HG03432 (cell line): ENCODE measurements at regions not wholly inside any gene's neighbourhood (a gene's known extent, or its start where the extent isn't known, plus 50 kb on each side); places are given as distances from the start of the nearest gene placed in this dataset.
"Not testable (repeated sequence)": the region's sequence is repeated elsewhere in the genome, so short reads cannot be mapped to it uniquely, and the experiment has no call there.

Experiments
- ATAC-seq: cut with Tn5 transposase; IDR thresholded peaks from one replicate; pipeline ENCODE4 v1.9.1; 2021; ENCODE audit warnings: mild to moderate bottlenecking, moderate library complexity; ENCODE audit not compliant: unreplicated experiment

DNA sequence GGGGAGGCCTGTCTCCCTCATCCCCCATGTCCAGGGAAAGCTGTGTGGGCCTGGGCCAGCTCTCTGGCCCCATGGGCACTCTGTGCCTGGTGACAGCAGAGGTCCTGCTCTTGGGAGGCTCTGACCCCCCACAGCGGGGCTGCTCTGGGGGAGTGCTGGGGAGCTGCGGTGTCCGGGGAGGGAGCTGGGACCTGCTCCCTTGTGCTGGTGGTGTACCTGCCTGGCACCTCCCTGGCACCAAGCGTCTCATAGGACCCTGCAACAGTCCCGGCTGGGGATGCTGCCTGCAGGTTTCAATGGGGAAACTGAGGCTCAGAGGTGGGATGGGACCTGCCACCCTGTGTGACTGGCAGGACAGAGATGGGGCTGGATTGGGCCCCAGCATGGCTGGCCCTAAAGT is 111.3 kb downstream of the KIF26A start:
- no peak for ATAC-seq

DNA sequence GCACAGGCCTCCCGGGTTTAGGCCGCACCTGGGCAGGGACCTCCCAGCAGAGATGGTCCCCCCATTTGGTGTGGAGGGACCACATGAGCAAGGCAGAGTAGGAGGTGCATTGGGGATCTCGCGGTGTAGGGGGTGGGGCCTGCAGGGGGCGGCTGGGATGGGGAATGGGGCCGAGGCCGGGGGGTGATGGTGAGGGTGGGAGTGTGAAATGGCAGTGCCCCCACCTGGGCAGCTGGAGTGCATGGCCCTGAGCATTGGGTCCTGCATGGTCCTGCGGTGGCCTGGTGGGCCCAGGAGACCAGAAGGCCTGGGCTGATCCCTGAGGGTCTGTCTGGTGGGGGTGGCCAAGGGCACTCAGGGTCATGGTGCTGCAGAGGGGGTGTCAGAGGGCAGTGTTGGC is 111.8 kb downstream of the KIF26A start:
- no peak for ATAC-seq

DNA sequence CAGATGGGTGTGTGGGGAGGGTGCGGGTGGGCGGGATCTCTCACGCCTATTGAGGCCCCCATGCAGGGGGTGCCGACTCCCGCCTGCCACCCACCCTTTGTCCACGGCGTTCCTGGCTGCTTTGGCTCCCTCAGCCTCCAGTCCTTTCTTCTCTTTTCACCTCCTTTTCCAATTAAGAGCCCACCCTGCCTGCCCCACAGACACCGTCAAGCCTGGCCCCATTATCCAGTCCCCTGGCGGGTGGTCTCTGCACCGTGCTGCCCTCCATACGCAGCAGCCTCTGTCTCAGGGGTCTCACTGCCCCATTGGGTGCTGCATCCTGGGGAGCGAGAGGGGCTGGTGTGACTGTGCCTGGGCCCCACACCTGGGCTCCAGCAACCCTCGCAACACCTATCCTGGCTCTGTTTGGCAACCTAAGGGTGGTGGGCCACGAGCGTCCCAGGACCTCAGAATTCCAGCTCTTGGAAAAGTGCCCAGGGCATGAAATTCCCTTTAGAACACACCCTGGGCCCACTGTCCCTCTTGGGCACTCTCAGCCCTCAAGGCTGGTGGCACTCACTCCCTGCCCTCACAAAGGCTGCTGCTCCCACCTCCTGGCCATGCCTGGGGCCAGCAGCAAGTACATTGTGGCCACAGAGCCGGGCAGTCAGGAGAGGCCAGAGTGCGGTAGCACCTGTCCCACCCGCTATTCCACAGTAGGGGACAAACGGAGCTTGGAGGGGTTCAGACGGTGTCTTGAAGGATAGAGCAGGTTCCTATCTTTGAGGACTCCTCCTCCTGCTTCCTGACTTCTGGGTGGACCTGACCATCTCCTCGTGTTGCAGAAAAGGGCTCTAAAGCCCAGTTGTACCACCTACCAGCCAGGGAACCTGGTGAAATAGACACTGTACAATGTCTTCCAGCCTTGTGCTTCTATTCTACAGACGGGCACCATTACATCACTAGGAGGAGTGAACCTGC is 114.1 kb downstream of the KIF26A start:
- ATAC-seq: no peak

DNA sequence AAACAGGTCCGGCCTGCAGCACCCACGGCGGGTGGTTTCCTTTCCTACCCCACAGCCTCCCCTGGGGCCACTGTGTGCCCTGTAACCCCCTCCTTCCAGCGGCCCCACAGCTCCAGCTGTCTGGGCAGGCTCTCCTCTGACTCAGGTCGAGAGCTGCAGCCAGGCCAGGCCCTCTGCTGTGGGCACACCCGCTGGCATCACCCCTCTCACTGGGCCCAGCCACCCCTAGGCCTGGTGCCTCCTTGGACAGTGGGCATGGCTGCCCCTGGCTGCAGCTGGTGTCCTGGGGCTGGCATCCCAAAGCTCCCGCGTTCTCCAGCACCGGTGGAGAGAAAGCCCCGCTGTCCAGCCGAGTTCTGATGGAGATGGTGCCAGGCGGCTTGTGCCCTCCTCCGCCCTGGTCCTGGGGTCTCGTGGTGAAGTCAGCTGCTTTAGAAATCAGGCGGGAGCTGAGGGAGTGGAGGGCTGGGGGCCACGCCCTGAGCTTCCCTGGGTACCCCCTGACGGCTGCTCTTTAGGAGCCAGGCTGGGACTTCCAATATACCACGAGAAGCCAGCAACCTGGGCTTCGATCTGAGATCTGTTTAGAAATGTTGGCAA is 114.9 kb downstream of the KIF26A start:
- no peak for ATAC-seq

DNA sequence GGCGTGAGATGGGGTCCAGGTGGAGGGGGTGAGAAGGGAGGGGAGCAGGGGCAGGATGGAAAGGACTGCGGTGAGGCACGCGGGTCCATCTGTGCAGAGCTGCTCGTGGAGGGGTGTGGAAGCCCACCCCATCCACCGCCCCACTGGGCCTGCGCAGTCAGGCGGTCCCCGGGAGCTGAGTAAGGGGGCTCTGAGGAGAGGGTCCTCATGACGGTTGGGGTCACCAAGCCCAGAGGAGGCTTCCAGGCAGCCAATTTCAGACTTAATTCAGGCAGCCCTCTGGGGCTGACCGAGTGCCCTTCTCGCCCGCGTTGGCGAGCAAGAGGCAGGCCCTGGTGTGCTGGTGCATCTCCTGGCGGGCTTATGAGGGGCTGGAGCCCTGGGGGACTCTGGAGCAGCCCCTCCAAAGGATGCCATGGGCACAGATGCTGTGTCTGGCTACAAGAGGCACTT is 115.5 kb downstream of the KIF26A start:
- ATAC-seq: no peak

DNA sequence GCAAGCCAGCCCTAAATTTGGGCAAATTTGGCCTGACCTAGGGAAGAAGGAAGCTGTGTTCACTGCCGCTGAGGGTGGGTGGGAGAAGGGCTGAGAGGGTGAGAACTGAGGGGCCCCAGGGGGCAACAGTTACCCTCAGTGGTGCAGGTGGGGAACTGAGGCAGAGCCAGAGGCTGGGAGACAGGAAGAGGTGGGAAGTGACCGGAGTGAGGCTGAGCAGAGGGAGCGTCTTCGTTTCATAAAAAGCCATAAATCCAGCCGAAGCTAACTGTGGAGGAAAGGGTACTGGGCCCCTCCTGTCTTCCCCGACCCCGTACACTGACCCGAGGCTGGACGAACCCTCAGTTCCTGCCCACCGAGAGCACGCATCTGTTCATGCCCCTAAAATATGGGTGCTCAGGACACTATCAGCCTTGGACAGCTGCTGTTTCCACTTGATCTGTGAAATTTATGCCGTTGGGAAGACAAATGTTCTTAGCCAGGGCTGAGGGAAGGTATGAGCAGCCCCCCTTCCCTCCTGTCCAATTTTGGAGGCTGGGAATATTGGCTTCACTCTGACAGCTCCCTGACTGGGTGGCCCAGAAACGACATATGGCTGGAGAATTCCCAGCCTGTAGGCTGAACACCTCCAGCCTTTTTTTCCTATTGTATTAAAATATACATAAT is 116.5 kb downstream of the KIF26A start:
- ATAC-seq: no peak

DNA sequence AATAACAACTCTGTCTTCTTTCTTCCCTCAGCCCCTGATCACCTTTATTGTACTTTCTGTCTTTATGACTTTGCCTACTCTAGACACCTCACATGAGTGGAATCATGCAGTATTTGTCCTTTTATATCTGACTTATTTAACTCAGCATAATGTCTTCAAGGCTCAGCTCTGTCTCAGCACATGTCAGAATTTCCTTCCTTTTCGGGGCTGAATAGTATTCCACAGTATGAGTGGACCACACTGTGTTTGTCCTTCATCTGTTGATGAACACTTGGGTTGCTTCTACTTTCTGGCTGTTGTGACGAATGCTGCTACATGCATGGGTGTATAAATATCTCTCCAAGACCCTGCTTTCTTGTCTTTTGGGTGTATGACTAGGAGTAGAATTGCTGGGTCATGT is 117.6 kb downstream of the KIF26A start:
- no peak for ATAC-seq

DNA sequence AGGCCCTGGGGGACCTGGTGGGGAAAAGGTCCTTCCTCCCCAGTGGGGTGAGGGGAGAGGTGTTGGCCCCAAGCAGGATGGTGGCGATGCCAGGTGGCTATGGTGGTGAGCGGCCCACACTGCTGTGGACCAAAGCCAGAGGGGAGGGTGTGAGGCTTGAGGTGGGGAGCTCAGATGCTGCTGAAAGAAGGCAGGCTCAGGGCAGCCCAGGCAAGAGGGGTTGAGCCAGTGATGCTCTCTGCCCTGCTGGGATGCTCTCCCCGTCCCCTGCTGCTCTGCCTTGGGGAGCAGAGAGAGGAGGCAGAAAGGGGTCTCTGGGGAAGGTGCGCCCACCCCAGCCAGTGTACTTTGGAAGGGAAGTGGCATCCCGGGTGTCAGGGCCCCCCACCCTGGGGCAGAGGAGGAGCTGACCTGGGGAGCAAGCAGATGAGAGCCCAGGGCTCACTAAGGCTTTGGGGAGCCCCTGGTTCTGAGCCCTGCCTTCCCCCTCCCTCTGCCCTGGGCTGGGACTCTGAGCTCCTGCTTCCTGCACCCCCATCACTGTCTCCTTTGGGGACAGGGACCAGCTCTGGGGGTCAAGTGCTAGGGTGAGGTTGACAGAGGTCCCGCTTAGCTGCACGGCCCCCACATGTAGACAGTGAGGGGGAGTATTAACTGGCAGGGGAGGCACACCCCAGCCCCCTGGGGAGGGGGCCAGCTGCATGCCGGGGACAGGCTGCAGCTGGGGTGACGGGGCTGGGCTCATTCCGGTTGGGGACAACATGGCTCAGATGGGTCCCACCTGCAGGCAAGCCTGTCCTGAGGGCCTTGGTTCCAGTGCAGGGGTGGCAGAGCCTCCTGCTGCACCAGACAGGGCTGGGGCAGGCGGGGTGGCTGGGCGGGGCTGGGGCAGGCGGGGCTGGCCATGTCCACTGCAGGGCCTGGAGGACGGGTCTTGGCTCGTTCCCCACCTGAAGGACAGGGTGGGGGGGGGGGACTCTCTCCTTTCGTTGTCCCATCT is 124.4 kb downstream of the KIF26A start:
- ATAC-seq: no peak

DNA sequence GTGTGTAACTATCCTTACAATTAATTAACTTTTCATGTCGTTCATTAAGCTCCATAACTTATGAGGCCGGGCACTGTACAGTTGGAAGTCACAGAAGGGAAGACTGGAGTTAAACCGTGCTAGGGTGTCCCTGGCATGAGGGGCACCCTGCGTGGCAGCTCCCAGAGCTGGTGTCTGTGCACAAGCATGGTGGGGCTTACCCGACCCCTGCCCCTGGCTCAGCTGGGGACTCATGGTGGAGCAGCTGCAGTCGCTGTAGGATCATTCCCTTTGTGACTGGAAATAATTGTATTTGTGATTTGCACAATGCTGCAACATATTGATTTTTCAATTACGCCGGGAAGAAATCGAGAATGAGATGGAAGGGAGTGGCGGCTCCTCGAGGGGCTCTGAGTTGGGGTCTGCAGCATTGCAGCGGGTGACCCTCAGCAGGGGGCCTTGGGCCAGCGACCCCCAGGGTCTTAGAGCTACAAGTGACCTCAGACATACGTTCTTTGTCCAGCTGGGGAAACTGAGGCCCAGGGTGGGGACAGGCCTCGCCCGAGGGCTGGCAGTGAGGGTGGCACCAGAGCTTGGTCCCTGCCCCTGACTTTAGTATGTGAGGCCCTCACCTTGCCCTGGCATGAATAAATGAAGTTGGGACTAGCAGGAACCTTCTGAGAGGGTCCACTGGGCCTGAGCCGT is 125.4 kb downstream of the KIF26A start:
- ATAC-seq: no peak

DNA sequence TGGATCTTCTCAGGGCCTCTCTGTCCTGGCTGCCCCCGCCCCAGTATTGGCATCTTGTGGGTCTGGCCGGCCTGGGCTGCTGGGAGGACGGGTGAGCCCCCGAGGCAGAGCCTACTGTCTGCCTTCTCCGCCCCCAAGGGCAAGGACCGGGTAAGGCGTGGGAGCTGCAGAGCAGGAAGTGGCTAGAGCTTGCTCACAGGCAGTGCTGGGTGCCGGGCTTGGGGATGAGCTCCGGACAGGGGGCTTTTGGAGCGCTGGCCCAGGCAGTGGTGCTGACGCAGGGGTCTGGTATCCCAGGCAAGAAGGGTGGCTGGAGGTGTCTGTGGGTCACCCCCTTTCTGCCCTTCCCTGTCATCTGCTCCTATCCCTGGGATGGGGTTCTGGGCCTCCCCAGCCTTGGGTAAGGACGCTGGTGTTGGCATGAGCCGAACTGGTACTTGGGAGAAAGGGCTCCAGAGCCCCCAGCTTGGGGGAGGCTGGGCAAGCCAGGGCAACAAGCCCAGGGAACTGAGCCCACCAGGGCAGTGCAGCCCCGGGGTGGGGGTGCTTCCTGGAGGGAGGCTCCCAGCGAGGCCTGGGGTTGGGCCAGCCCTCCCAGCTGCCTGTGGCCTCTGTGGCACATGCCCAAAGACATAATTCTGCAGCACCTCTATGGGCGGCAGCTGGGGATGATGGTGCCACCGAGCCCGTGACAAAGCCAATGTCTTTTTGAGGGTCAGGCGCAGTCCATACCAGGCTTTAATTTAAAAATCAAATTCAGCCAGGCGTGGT is 126.3 kb downstream of the KIF26A start:
- ATAC-seq: no peak

DNA sequence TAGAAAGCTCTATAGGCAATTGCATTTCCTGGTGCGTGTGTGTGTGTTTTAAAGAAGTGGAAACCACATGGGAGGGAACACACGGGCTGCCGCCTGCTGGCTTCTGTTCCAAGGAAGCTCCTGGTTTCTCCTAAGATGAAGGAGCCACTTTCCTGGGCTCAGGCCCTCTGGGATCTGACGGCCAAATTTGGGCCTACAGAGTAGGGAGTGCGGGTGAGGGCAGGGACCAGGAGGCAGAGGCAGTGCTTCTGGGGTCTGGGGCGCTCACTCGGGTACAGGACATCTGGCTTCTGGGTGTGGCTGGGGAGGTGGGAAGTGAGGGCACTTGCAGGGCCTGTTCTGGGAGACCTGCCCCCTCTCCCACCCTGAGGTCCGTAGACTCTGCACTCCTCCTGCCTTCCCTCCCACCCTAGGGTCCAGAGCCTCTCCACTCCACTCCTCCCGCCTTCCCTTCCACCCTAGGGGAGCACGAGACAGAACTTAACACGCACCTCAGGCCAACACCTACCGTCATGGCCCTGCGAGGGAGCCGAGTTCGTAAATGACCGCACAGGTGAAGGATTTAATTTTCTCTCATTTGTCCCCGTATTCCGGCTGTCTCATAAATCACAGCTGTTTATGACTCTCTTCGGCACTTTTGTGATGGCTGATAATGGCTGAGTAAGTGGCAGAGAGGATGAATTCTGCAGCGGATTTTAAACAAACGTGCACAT is 127.7 kb downstream of the KIF26A start:
- no peak for ATAC-seq

DNA sequence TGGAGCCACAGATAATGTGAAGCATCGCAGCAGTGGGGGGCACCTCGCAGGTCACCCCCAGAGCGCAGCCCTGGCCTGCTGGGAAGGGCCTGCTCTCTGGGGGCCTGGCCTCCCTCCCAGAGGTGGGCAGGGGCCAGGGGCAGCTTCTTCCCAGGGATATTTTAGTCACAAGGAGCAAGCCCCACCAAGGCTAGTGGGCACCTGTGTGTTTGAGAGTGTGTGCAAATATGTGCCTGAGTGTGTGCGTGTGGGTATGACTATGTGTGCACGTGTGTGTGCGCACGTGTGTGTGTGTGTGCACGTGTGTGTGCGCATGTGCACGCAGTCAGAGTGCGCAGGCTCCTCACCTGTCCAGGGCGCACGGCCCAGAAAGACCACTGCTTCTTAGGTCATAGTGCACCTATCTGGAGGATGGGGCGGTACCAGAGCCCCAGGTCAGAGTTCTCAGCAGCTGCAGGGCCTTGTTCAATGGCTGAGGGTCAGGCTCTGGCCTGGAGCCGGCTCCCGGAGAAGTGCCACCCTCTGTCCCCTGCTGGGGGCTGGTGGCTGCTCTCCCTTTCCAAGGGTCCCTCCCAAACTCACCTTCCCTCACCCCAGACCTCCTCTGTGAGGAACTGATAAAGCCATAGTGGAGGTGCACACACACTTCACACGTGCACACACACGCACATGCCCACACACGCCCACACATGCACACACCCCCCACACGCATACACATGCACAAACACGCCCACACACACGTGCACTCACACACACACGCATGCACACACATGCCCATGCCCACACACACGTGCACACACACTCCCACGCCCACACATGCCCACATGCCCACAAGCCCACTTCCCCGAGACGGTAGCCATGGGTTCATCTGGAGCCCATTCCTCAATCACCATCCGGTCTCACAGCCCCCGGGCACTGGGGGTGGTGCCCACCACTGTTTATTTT is 128.5 kb downstream of the KIF26A start:
- ATAC-seq: no peak

DNA sequence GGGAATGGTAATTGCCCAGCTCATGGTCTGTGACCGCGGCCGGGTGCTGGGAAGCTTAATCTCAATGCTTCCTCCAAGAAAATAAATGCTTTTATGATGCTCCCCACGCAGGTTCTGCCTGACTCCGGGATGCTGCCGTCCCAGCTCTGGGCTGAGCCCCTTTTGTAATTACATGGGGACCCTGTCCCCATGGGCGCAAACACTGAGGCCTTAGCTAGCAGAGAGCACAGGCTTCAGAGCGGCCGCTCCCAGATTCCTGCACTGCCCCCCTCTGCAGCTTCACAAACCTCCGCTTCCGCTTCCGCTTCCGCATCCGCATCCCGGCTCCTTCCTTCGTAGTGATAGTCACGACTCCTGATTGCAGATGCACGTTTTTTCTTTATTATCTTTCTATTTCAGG is 129.5 kb downstream of the KIF26A start:
- no peak for ATAC-seq

DNA sequence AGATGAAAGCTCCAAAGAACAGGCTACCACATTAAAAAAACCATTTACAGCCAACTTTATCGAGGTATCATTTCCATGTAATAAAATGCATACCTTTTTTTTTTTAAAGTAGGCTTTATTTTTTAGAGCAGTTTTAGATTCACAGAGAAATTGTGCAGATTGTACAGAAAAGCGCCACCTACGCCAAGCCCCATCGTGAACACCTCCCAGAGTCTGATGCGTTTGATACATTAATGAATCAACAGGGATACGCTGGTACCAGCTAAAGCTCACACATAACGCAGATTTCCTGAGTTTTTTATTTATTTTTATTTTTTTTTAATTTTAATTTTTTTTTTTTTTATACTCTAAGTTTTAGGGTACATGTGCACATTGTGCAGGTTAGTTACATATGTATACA is 129.9 kb downstream of the KIF26A start:
- no peak for ATAC-seq

DNA sequence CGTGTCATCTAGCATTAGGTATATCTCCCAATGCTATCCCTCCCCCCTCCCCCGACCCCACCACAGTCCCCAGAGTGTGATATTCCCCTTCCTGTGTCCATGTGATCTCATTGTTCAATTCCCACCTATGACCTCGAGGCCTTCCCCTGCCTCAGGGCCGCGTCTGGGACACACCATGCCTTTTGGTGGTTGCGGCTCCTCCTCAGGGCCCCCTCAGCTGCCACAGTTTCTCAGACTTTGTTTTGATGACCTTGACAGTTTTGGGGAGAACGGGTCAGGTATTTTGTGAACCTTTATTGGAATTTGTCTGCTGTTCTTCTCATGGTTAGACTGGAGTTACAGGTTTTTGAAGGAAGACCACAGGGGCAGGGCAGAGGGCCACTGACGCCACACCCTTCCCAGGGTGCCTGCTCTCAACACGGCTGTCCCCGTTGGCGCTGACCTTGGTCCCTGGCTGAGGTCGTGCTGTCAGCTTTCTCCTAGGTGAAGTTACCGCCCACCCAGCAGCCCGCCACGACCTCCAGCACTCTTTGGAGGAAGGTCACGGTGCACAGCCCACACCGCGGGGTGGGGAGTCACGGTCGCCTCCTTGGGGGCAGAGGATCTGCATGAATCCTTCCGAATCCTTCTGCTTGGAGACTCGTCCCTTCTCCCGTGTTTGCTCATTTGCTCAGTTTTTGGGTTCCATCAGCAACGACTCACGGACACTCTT is 130.5 kb downstream of the KIF26A start:
- ATAC-seq: no peak

DNA sequence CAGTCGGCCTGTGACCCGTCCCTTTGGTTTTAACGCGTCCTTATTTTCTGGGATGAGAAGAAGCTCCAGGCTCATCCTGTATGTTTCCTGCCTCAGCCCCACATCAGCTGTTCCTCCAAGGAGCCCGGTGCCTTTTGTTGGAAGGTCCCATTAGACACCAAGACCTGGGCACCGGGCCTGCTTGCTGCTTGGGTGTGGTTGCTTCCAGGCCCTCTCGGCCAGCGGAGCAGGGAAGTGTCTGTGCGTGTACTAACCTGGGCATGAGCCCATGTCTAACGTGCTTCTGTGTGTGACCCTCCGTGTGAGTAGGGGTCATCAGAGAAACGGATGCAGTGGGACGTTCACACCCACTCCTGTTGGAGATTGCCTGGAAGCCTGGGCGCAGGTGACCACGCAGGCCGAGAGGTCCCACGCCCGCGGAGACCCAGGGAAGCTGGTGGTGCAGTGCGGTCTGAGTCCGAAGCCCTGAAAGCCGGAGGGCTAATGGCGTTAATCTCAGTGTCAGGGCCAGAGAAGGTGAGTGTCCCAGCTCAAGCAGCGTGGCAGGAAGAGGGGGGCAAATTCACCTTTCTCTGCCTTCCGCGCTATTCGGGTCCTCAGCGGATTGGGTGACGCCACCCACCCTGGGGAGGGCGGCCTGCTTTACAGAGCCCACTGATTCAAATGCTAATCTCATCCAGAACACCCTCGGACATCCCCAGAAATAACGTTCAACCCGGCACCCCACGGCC is 131.3 kb downstream of the KIF26A start:
- ATAC-seq: not testable (repeated sequence)
